HG03521 (cell line): ENCODE measurements at regions not wholly inside any gene's neighbourhood (a gene's known extent, or its start where the extent isn't known, plus 50 kb on each side); places are given as distances from the start of the nearest gene placed in this dataset.

Experiments
- ATAC-seq: cut with Tn5 transposase; IDR thresholded peaks from one replicate; pipeline ENCODE4 v1.9.1; 2021; ENCODE audit warnings: mild to moderate bottlenecking, moderate library complexity; ENCODE audit not compliant: unreplicated experiment

DNA sequence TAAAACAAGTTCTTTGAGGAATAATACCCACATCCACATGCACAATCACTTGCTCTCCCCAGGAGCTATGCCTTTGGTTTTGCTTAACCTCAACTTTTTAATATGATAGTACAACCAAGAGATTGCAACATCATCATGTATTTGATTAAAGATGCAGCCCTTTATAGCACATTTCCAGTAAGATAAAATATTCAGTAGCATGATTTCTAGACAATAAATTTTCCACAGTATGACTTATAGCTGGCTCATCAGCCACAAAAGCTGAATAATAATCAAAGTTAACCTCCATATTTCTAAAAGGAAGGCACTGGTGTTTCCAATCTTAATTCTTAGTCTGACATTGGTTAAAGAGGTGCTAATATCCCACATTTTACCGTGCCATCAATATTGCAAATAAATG lies 622.5 kb downstream of the TBL1XR1 start:
- no peak for ATAC-seq

- no peak for ATAC-seq
Measured at GRCh38 chr3:176571926-176572325, 625.4 kb downstream of the TBL1XR1 start.

DNA sequence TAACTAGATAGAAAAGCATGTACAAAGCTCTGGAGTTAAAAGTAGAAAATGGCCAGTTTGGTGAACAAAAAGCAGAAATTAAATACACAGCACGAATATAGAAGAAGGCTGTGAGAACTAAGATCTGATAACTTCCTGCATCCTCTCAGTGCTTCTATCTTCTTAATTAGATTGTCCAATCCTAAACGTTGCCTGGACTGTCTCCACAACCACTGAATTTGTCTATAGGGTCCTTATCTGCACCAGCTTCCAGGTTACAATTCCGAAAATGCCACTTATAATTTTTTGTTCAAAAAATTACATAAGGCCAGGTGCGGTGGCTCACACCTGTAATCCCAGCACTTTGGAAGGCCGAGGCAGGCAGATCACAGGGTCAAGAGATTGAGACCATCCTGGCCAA lies 626.3 kb downstream of the TBL1XR1 start:
- ATAC-seq, result no peak

DNA sequence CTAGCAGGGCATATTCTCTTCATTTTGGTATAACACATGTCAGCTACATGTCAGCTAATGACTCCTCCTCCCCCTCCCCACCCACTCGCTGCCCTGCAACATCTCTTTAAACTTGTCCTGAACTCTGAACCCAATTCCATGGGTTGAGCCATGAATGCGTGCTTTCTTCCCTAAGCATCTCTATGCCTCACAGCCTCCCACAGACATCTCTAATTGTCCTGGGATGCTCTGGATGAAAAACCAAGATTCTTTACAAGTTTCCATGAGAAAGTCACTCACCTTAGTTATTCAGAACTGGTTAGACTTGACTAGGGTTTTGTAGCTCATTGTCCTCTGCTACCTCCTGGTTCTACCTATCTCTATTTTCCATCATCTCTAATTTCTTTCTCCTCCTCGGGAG lies 629.1 kb downstream of the TBL1XR1 start:
- ATAC-seq, result no peak

- ATAC-seq, result no peak
Measured at GRCh38 chr3:176566757-176567156, 630.5 kb downstream of the TBL1XR1 start.

DNA sequence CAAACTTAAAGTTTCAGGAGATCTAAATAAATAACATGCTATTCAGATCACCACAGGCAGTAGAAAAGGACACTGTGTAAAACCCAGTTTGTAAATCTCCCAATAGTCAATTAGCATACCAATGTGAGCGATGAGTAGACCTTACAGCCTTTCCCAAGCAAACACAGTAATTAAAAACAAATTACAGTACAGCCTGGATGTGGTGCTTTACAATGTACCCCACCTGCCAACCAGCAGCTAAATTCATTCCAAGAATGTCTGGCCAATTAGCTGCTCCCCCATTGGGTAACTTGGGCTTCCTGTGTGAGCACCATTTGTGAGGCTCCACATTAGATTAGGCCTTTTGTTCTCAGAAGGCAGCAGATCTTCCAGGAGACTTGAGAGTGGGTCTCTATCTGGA lies 635.0 kb downstream of the TBL1XR1 start:
- no peak for ATAC-seq

DNA sequence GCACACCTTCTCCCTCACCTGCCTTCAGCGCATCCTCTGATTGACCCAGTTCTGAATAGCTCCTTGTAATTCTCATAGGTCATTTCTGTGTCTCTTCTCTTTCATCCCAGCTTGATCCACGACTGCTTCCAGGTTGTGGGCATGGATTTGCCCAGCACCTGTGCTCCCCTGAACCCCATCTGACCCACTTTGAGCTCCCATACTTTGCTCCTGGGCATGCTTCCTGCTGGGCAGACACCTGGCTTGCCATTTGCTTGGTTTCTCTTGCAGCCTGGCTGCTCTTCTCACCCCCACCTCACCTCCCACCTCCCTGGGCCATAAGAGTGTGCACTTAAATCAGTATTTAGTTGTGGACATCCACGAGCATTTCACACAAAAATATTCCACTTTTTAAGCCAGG lies 635.5 kb downstream of the TBL1XR1 start:
- no peak for ATAC-seq

GRCh38 chr3:176554791-176555654 lies 642.3 kb downstream of the TBL1XR1 start:
- no peak for ATAC-seq

DNA sequence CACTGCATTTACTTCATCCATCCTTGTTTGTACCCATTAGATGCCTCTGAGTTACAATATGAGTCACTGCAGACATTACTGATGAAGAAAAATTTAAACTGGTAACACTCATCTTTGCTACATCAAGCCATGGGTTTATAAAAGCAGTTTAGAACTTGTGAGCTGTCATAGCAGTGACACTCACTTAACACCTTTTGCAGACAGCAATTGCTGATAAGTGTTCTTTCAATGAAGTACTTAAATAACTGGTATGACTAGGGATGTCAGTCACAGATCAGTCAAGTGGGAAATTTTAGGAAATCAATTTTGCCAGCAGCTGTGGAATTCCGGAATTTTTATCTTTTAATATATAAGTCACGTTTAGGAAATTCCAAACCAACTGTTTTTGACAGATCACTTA lies 643.0 kb downstream of the TBL1XR1 start:
- ATAC-seq, result no peak

- ATAC-seq, result no peak
Measured at GRCh38 chr3:176526942-176527341, 670.3 kb downstream of the TBL1XR1 start.

DNA sequence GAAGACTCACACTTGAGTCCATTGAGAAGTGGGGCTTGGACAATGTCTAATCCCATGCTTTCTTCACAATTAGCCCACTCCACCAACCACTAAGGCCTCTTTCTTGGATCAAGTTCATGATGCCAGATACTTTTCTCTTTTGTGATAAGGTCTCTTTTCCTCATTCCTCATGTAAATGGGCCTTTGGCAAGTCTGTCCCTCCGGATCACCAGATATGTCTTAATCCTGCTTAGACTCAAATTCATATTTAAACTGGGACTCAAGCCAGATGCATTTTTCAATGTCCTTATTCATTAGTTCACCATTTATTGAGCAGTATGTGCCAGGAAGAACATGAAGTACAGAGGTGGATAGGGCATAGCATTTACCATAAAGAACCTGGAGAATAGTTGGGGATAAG lies 671.1 kb downstream of the TBL1XR1 start:
- ATAC-seq, result no peak

DNA sequence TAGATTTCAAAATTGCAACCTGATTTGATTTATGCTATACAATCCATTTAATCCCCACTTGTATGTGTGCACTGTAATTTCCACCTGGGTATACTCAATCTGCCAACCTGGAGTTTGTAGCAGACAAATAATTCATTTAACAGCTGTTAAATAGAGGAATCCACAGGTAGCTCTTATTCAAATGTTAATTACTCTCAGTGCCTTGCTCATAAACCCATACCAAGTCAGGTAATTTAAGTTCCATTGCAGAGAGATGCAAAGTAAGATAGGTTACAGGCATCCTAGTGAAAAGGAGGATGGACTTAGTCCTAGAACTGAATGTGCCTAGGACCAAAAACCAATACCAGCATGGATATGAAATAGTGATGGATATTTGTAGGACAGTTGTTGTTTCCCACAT lies 674.2 kb downstream of the TBL1XR1 start:
- no peak for ATAC-seq

DNA sequence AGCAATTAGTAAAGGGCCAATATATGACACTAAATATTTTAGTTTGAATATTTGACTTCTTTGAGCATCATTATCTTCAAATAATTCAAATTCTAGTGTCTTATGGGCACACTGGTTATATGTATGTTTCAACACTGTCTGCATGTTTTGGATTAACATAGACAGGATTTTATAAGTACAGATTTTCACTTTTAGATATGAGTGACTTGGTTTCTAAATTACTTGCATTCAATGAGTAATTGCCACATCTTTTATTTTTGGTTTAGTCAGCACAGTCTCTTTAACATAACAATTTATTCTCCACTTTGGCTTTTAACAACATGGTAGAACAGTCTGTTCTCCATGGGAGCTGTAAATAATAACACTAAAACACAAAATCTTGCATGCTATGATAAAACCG lies 674.8 kb downstream of the TBL1XR1 start:
- ATAC-seq, result no peak

- no peak for ATAC-seq
Measured at GRCh38 chr3:176521531-176522175, 675.6 kb downstream of the TBL1XR1 start.

DNA sequence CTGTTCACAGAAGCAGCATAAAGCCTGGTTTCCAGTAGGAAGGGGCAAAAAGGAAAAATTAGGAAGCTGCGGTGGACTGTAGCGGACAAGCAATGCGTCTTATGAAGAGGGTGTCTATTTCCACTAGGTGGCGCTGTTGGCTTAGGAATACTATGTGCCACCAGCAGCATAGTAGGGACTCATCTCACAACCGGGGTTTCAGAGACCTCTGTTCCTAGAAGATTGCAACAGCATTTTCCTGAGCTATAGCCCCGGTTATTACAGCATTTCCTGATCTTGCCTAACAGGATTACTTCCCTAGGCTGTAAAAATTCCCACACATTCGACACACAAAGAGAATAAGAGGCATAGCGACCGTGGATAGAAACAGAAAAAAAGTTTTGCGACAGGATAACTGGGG lies 683.0 kb downstream of the TBL1XR1 start:
- ATAC-seq, result no peak

GRCh38 chr3:176513604-176514003 lies 683.7 kb downstream of the TBL1XR1 start:
- no peak for ATAC-seq

DNA sequence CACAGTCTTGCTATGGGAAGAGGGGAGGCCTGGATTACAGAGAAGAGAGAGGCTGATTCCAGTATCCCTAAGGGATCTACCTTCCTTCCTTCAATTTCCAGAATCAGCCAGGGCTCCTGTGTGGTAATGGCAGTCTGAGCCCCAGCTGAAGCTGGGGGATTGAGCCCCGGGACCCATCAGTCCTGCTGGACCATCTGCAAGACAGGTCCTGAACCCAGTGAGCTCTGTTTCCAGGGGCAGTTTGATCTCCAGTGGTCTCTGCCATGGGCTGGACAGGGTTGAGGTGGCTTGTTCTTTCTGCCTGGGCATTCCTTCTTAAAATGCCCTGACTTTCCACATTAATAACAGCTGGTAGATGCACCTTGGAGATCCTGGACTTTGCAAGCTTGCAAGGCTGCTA lies 685.2 kb downstream of the TBL1XR1 start:
- no peak for ATAC-seq

DNA sequence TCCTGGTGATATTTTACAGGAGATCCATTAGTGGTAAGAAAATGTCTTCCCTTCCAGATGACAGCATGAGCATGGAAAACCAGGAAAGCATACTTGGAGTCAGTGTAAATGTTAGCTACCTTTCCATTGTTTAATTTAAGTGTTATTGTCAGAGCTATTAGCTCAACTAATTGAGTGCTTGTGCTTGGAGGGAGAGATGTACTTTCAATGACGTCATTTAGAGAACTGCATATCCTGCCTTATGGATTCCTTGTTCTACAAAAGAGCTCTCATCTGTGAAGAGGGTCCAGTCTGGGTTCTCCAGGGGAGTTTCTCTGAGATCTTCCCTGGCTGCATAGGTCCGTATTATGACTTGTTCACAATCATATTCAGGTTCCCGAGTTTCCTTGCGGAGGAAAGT lies 687.2 kb downstream of the TBL1XR1 start:
- ATAC-seq, result no peak

DNA sequence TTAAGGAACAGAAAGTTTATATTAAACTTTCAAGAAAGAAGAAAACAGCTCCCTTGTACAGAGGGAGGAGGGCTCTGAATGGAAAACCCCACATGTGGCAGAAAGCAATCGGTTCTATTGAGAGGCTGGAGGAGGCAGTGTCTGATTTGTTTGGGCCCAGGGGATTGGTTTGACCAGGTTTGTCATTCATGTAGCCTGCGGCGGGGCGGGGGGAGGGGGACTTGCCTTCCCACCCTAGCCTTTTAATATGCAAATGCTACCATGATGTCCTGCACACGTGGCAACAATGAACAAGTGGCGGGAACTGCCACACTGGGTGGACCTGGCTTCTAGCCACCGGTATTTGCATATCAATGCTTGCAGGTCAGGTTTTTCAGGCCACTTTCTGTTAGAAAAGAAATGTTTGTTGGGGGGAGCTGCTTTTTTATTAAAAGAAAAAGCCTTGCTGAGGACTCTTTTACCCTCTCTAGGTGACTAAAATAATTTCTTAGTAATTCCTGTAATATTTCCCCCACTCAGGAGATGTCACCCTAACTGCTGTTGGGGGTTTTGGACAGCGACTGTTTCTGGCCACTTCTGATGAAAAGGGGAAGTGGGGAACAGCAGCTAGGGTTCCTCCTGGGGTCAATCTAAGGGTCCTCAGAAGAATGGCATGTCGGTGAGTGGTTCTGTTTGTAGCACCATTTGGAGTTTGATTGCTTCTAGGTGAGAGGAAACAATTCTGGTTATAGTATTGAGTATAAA lies 691.2 kb downstream of the TBL1XR1 start:
- no peak for ATAC-seq

GRCh38 chr3:176491084-176491483 lies 706.2 kb downstream of the TBL1XR1 start:
- ATAC-seq, result no peak

DNA sequence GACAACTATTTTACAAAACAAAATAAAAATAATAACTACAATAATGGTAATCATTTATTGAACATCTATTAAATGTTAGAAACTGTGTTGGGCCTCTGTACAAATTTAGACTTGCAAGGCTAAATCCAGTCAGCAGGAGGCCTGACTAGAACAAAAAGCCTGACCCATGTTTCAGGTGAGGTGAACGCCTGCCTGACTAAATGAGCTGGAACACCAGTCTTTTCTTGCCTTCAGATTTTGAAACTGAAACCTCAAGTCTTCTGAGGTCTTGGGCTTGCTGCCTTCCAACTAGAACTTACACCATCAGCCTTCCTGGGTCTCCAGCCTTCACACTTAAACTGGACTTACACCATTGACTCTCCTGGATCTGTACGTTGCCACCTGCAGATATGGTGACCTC lies 706.9 kb downstream of the TBL1XR1 start:
- ATAC-seq, result no peak

- no peak for ATAC-seq
Measured at GRCh38 chr3:176479248-176479647, 718.0 kb downstream of the TBL1XR1 start.
